ENCODE measurements at regions not wholly inside any gene's neighbourhood (a gene's known extent, or its start where the extent isn't known, plus 50 kb on each side); places are given as distances from the start of the nearest gene placed in this dataset.

- H3K4me3 ChIP-seq (ENCODE audit: low read length): peak overlapping the region; percentile 60
- no peak for TF ChIP-seq EZH2phosphoT487 (IDR thresholded peaks at IDR 0.05; ENCODE audit: low read depth)
- no peak for TF ChIP-seq CTCF (IDR thresholded peaks at IDR 0.05; ENCODE audit: low read depth, low read length)
- no peaks in the 10 kb centered on the region for H3K27me3 ChIP-seq (ENCODE audit: low read depth, low read length)
- H4K20me1 ChIP-seq (ENCODE audit: insufficient read depth, low read length): no peaks in the 10 kb centered on the region
- peaks cover 35% of the 10 kb centered on the region for H3K4me1 ChIP-seq (ENCODE audit: low read length)
- H3K27ac ChIP-seq (ENCODE audit: low read length): peak overlapping the region; percentile 87
- H2AFZ ChIP-seq (ENCODE audit: low read depth, low read length): no peak overlapping the region
- H3K9me3 ChIP-seq (ENCODE audit: insufficient read depth, low read length): peaks cover 7% of the 10 kb centered on the region; the same call in 1 of the 2 replicates
- H3K9ac ChIP-seq (ENCODE audit: low read length): peak overlapping the region; percentile 60; the same call in 1 of the 2 replicates
- H3K79me2 ChIP-seq (ENCODE audit: low read length): no peaks in the 10 kb centered on the region
- peaks cover 7% of the 10 kb centered on the region for H3K36me3 ChIP-seq (replicated peaks; ENCODE audit: low read depth, low read length)
- H3K4me2 ChIP-seq (ENCODE audit: low read length): peak overlapping the region; percentile 50
Observed at GRCh38 chr10:62528441-62528840, 154.3 kb downstream of the ZNF365 start.

- H3K36me3 ChIP-seq (replicated peaks; ENCODE audit: low read depth, low read length): peaks cover 7% of the 10 kb centered on the region
- H2AFZ ChIP-seq (ENCODE audit: low read depth, low read length): no peak overlapping the region
- TF ChIP-seq CTCF (IDR thresholded peaks at IDR 0.05; ENCODE audit: low read depth, low read length): no peak
- no peak for TF ChIP-seq EZH2phosphoT487 (IDR thresholded peaks at IDR 0.05; ENCODE audit: low read depth)
- H3K9ac ChIP-seq (ENCODE audit: low read length): no peak overlapping the region
- peak overlapping the region; percentile 87 for H3K27ac ChIP-seq (ENCODE audit: low read length)
- no peaks in the 10 kb centered on the region for H3K27me3 ChIP-seq (ENCODE audit: low read depth, low read length)
- no peaks in the 10 kb centered on the region for H3K79me2 ChIP-seq (ENCODE audit: low read length)
- peaks cover 35% of the 10 kb centered on the region for H3K4me1 ChIP-seq (ENCODE audit: low read length)
- H3K4me3 ChIP-seq (ENCODE audit: low read length): no peak overlapping the region
- peak overlapping the region; percentile 40 for H3K4me2 ChIP-seq (ENCODE audit: low read length)
- no peaks in the 10 kb centered on the region for H4K20me1 ChIP-seq (ENCODE audit: insufficient read depth, low read length)
- H3K9me3 ChIP-seq (ENCODE audit: insufficient read depth, low read length): peaks cover 7% of the 10 kb centered on the region; the same call in 1 of the 2 replicates
Observed at GRCh38 chr10:62529396-62529795, 155.2 kb downstream of the ZNF365 start.

GRCh38 chr10:62534031-62534430 lies 159.9 kb downstream of the ZNF365 start:
- H3K27me3 ChIP-seq (ENCODE audit: low read depth, low read length): no peaks in the 10 kb centered on the region
- H3K9me3 ChIP-seq (ENCODE audit: insufficient read depth, low read length): peaks cover 7% of the 10 kb centered on the region; the same call in 1 of the 2 replicates
- H3K9ac ChIP-seq (ENCODE audit: low read length): no peak overlapping the region
- H2AFZ ChIP-seq (ENCODE audit: low read depth, low read length): no peak overlapping the region
- H3K27ac ChIP-seq (ENCODE audit: low read length): no peak overlapping the region
- TF ChIP-seq EZH2phosphoT487 (IDR thresholded peaks at IDR 0.05; ENCODE audit: low read depth) (no peak), CTCF (IDR thresholded peaks at IDR 0.05; ENCODE audit: low read depth, low read length) (no peak)
- no peak overlapping the region for H3K4me3 ChIP-seq (ENCODE audit: low read length)
- H3K4me1 ChIP-seq (ENCODE audit: low read length): peaks cover 11% of the 10 kb centered on the region
- H4K20me1 ChIP-seq (ENCODE audit: insufficient read depth, low read length): no peaks in the 10 kb centered on the region
- no peaks in the 10 kb centered on the region for H3K79me2 ChIP-seq (ENCODE audit: low read length)
- peaks cover 7% of the 10 kb centered on the region for H3K36me3 ChIP-seq (replicated peaks; ENCODE audit: low read depth, low read length)
- H3K4me2 ChIP-seq (ENCODE audit: low read length): no peak overlapping the region

- Histone ChIP-seq H3K79me2 (ENCODE audit: low read length) (no peaks in the 10 kb centered on the region), H2AFZ (ENCODE audit: low read depth, low read length) (no peak overlapping the region), H3K4me2 (ENCODE audit: low read length) (no peak overlapping the region), H4K20me1 (ENCODE audit: insufficient read depth, low read length) (no peaks in the 10 kb centered on the region), H3K4me3 (ENCODE audit: low read length) (no peak overlapping the region), H3K9me3 (ENCODE audit: insufficient read depth, low read length) (no peaks in the 10 kb centered on the region), H3K36me3 (replicated peaks; ENCODE audit: low read depth, low read length) (no peaks in the 10 kb centered on the region), H3K4me1 (ENCODE audit: low read length) (peaks cover 11% of the 10 kb centered on the region), H3K27me3 (ENCODE audit: low read depth, low read length) (no peaks in the 10 kb centered on the region), H3K9ac (ENCODE audit: low read length) (no peak overlapping the region), H3K27ac (ENCODE audit: low read length) (no peak overlapping the region)
- no peak for TF ChIP-seq CTCF (IDR thresholded peaks at IDR 0.05; ENCODE audit: low read depth, low read length)
- TF ChIP-seq EZH2phosphoT487 (IDR thresholded peaks at IDR 0.05; ENCODE audit: low read depth): no peak
Observed at GRCh38 chr10:62538606-62539005, 164.4 kb downstream of the ZNF365 start.
